Neural crest cell (in vitro differentiated cells): ENCODE measurements at regions not wholly inside any gene's neighbourhood (a gene's known extent, or its start where the extent isn't known, plus 50 kb on each side); places are given as distances from the start of the nearest gene placed in this dataset.

Source experiments
- DNase-seq: peaks from one replicate; pipeline ENCODE4 v3.0.0; 2021; ENCODE audit warnings: low read depth, mixed read lengths, low spot score
- H3K27ac Mint-ChIP-seq: one replicate; pipeline ENCODE4 v1.8.0; 2021; ENCODE audit warnings: mild to moderate bottlenecking, mixed read lengths; ENCODE audit not compliant: unreplicated experiment
- H3K27me3 Mint-ChIP-seq: 2 replicates; pipeline ENCODE4 v1.8.0; 2021; ENCODE audit warnings: low read depth, mild to moderate bottlenecking, mixed read lengths
- H3K36me3 Mint-ChIP-seq: 2 replicates; pipeline ENCODE4 v1.8.0; 2021; ENCODE audit warnings: low read depth, mild to moderate bottlenecking, mixed read lengths
- H3K4me1 Mint-ChIP-seq: 2 replicates; pipeline ENCODE4 v1.8.0; 2021; ENCODE audit warnings: mixed read lengths
- H3K4me3 Mint-ChIP-seq: one replicate; pipeline ENCODE4 v1.8.0; 2021; ENCODE audit warnings: mild to moderate bottlenecking, mixed read lengths
- H3K9me3 Mint-ChIP-seq: 2 replicates; pipeline ENCODE4 v1.8.0; 2021; ENCODE audit warnings: mixed read lengths
- TF ChIP-seq, protein P1 (sequence below): fragments of 200-600 bp; sonication (generic); conservative IDR thresholded peaks from 2 replicates; pipeline ENCODE4 v1.5.0; 2021; ENCODE audit warnings: antibody characterized with exemption, mild to moderate bottlenecking

GRCh38 chr1:68313735-68314134 lies 81.4 kb upstream of the WLS start:
- TF ChIP-seq, protein P1, sequence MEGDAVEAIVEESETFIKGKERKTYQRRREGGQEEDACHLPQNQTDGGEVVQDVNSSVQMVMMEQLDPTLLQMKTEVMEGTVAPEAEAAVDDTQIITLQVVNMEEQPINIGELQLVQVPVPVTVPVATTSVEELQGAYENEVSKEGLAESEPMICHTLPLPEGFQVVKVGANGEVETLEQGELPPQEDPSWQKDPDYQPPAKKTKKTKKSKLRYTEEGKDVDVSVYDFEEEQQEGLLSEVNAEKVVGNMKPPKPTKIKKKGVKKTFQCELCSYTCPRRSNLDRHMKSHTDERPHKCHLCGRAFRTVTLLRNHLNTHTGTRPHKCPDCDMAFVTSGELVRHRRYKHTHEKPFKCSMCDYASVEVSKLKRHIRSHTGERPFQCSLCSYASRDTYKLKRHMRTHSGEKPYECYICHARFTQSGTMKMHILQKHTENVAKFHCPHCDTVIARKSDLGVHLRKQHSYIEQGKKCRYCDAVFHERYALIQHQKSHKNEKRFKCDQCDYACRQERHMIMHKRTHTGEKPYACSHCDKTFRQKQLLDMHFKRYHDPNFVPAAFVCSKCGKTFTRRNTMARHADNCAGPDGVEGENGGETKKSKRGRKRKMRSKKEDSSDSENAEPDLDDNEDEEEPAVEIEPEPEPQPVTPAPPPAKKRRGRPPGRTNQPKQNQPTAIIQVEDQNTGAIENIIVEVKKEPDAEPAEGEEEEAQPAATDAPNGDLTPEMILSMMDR = no peak
- no peaks in the 10 kb centered on the region for H3K27me3 Mint-ChIP-seq
- peak overlapping the region; percentile 93 for H3K27ac Mint-ChIP-seq
- H3K4me1 Mint-ChIP-seq = peaks cover 22% of the 10 kb centered on the region
- H3K36me3 Mint-ChIP-seq = no peaks in the 10 kb centered on the region
- no peaks in the 10 kb centered on the region for H3K9me3 Mint-ChIP-seq
- H3K4me3 Mint-ChIP-seq = peak overlapping the region; percentile 73
- no peak for DNase-seq

DNA sequence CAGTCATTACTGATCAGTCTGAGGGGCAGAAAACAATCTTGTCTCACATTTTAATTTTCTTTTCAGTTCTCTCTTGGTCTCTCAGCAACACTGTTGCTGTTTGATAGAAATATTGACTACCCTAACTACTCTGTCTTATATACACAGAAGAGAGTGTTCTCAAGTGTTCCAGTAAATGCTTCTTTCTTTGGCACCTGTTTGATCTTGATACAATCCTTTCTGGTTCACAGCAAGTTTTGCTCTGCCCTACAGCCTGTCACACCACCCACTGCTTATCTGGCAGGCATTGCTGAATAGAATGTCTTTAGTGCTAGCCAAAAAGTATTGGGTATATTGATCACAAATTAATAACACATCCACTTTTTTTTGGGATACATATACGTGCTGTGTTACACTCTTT lies 75.7 kb upstream of the WLS start:
- H3K27me3 Mint-ChIP-seq = no peaks in the 10 kb centered on the region
- H3K36me3 Mint-ChIP-seq = no peaks in the 10 kb centered on the region
- peaks cover under 1% of the 10 kb centered on the region for H3K4me1 Mint-ChIP-seq
- DNase-seq = no peak
- TF ChIP-seq, protein P1 = no peak
- no peak overlapping the region for H3K27ac Mint-ChIP-seq
- H3K9me3 Mint-ChIP-seq = no peaks in the 10 kb centered on the region
- H3K4me3 Mint-ChIP-seq = no peak overlapping the region

DNA sequence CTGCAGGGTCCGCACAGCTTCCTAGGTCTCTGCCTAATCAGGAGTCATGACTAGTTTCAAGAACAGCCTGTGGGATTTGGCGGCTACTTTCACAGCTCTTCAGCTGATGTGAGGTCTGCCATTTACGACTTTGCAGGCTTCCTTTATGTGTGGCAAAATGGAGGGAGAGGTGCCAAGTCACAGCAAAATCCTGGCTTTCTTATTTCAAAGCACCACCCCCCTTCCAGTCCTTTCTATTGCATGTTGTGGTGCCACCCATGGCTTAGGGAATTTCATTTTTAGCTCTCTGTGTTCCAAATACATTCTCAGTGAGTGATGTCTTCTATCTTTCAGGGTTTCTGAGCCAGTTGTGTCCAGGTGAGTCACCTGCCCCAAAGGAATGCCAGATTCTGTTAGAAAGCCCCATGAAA lies 75.1 kb upstream of the WLS start:
- Mint-ChIP-seq H3K36me3 (no peaks in the 10 kb centered on the region), H3K4me1 (no peaks in the 10 kb centered on the region), H3K4me3 (no peak overlapping the region), H3K27ac (no peak overlapping the region), H3K9me3 (no peaks in the 10 kb centered on the region), H3K27me3 (no peaks in the 10 kb centered on the region)
- no peak for DNase-seq
- TF ChIP-seq, protein P1 = no peak

DNA sequence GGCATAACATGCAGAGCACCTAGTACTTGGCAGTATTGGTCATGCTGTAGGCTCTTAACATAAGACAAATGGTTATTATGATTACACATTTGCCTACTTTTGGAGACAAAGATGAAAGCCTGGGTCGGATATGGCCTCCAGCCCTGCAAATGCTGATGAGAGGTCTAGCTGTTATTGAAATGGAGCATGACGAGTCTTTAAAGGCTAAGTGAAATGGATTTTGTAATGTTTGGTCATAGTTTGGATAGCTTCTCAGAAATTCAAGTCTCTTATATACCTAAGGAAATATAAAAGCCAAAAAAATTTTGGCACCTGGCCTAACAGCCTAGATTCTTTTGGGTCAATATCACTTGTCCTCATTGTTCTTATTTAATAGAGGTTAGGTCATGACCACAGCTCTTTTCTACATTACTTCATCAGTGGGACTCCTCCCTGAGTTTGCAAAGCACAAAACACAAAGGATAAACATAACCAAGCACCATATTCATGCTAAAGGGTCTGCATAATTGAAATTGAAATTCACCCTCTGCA lies 69.2 kb upstream of the WLS start:
- H3K9me3 Mint-ChIP-seq = no peaks in the 10 kb centered on the region
- H3K27ac Mint-ChIP-seq = no peak overlapping the region
- peaks cover 6% of the 10 kb centered on the region for H3K4me1 Mint-ChIP-seq
- no peaks in the 10 kb centered on the region for H3K27me3 Mint-ChIP-seq
- no peaks in the 10 kb centered on the region for H3K36me3 Mint-ChIP-seq
- no peak for DNase-seq
- H3K4me3 Mint-ChIP-seq = no peak overlapping the region
- TF ChIP-seq, protein P1 = no peak

- H3K27me3 Mint-ChIP-seq = peaks cover 6% of the 10 kb centered on the region
- no peaks in the 10 kb centered on the region for H3K36me3 Mint-ChIP-seq
- peaks cover 53% of the 10 kb centered on the region for H3K4me1 Mint-ChIP-seq
- no peaks in the 10 kb centered on the region for H3K9me3 Mint-ChIP-seq
- TF ChIP-seq, protein P1 = no peak
- peak overlapping the region; percentile 52 for H3K4me3 Mint-ChIP-seq
- DNase-seq = no peak
- peak overlapping the region; percentile 83 for H3K27ac Mint-ChIP-seq
These were observed 62.2 kb upstream of the WLS start for GRCh38 chr1:68294367-68295066.
